ENCODE measurements at regions not wholly inside any gene's neighbourhood (a gene's known extent, or its start where the extent isn't known, plus 50 kb on each side); places are given as distances from the start of the nearest gene placed in this dataset.
A peak's percentile ranks its signal among the peaks of the same experiment; 100 is the strongest.
"Not testable (repeated sequence)": the region's sequence is repeated elsewhere in the genome, so short reads cannot be mapped to it uniquely, and the experiment has no call there.

GRCh38 chr17:21517538-21518293, 141.6 kb downstream of the KCNJ12 start:
- DNase-seq: peak in 3 of 4 experiments; percentile 13 to 32 (median 15)

GRCh38 chr17:21522755-21523336, 146.7 kb downstream of the KCNJ12 start:
- DNase-seq: no peak

GRCh38 chr17:21523497-21524210, 147.5 kb downstream of the KCNJ12 start:
- no peak for DNase-seq

- no peak for DNase-seq
Observed at GRCh38 chr17:21524211-21524591, 148.0 kb downstream of the KCNJ12 start.

- no peak for DNase-seq
Observed at GRCh38 chr17:21525464-21526130, 149.4 kb downstream of the KCNJ12 start.

GRCh38 chr17:21528031-21528695, 152.0 kb downstream of the KCNJ12 start:
- no peak for DNase-seq

GRCh38 chr17:21530311-21530710, 154.2 kb downstream of the KCNJ12 start:
- DNase-seq: no peak

- no peak for DNase-seq
Observed at GRCh38 chr17:21530841-21531240, 154.7 kb downstream of the KCNJ12 start.

GRCh38 chr17:21532763-21533385, 156.7 kb downstream of the KCNJ12 start:
- no peak for DNase-seq

- DNase-seq: no peak
Observed at GRCh38 chr17:21535686-21536375, 156.5 kb upstream of the KCNJ18 start.

GRCh38 chr17:21537302-21537701, 155.0 kb upstream of the KCNJ18 start:
- DNase-seq: no peak

- DNase-seq: no peak
Observed at GRCh38 chr17:21538615-21539014, 153.7 kb upstream of the KCNJ18 start.

GRCh38 chr17:21539146-21539545, 153.2 kb upstream of the KCNJ18 start:
- DNase-seq: no peak

- DNase-seq: no peak
Observed at GRCh38 chr17:21540502-21540901, 151.8 kb upstream of the KCNJ18 start.

GRCh38 chr17:21542070-21542469, 150.3 kb upstream of the KCNJ18 start:
- DNase-seq: no peak

GRCh38 chr17:21542991-21543390, 149.3 kb upstream of the KCNJ18 start:
- peak; percentile 38 to 85 (median 68) for DNase-seq

- DNase-seq: peak; percentile 1 to 29 (median 9)
Observed at GRCh38 chr17:21545064-21545463, 147.3 kb upstream of the KCNJ18 start.

- no peak for DNase-seq
Observed at GRCh38 chr17:21548236-21548635, 144.1 kb upstream of the KCNJ18 start.

- DNase-seq: peak in 1 of 4 experiments; percentile 3
Observed at GRCh38 chr17:21549107-21549687, 143.1 kb upstream of the KCNJ18 start.

- DNase-seq: not testable (repeated sequence)
Observed at GRCh38 chr17:21550031-21550430, 142.3 kb upstream of the KCNJ18 start.
